PC-3 (cell line): ENCODE measurements at regions not wholly inside any gene's neighbourhood (a gene's known extent, or its start where the extent isn't known, plus 50 kb on each side); places are given as distances from the start of the nearest gene placed in this dataset.

ENCODE experiments used
- ATAC-seq: fragments of 200-7000 bp; cut with Tn5 transposase; 2 replicates; pipeline ENCODE4 v1.9.1; 2020; ENCODE audit warnings: mild to moderate bottlenecking, moderate library complexity
- BruUV-seq: library from RNA; stranded (reverse); fragments of 400-500 nt; replicated peaks from 2 replicates; lab custom pipeline; 2021; lab: Mats Ljungman, UMichigan
- CTCF ChIA-PET: fragments of 300-600 bp; sonication (Branson Sonifier 250); formaldehyde crosslinking; loops from one replicate; lab custom pipeline; 2022; ENCODE audit warnings: antibody characterized with exemption; lab: Charles Lee
- POLR2A ChIA-PET: fragments of 300-600 bp; sonication (Branson Sonifier 250); formaldehyde crosslinking; loops from one replicate; lab custom pipeline; 2022; ENCODE audit warnings: antibody characterized with exemption; ENCODE audit not compliant: unreplicated experiment; lab: Charles Lee
- DNase-seq: peaks from one replicate; pipeline ENCODE4 v3.0.0-alpha.2; 2015
- H2AFZ ChIP-seq: fragments of 300-600 bp; sonication (generic); 2 replicates; pipeline ENCODE4 v1.6.0; 2016; ENCODE audit warnings: antibody characterized with exemption, low read length
- H3F3A ChIP-seq: fragments of 300-600 bp; sonication (generic); one replicate; pipeline ENCODE4 v1.6.0; 2017; ENCODE audit warnings: antibody characterized with exemption, low read length, control low read depth, mild to moderate bottlenecking; ENCODE audit not compliant: unreplicated experiment
- H3K27ac ChIP-seq: fragments of 300-600 bp; sonication (generic); 2 replicates; pipeline ENCODE4 v1.5.1; 2016; ENCODE audit warnings: mild to moderate bottlenecking, low read length
- H3K27me3 ChIP-seq: fragments of 300-600 bp; sonication (generic); 2 replicates; pipeline ENCODE4 v1.6.1; 2016; ENCODE audit warnings: low read length, mixed read lengths
- H3K36me3 ChIP-seq: fragments of 300-600 bp; sonication (generic); 2 replicates; pipeline ENCODE4 v1.6.1; 2016; ENCODE audit warnings: low read depth, mixed run types, low read length, mixed read lengths
- H3K4me1 ChIP-seq: fragments of 300-600 bp; sonication (generic); 2 replicates; pipeline ENCODE4 v1.5.1; 2016; ENCODE audit warnings: low read length; ENCODE audit not compliant: insufficient read depth
- H3K4me2 ChIP-seq: fragments of 300-600 bp; sonication (generic); 2 replicates; pipeline ENCODE4 v1.6.0; 2016; ENCODE audit warnings: low read length
- H3K4me3 ChIP-seq: fragments of 300-600 bp; sonication (generic); 2 replicates; pipeline ENCODE4 v1.5.1; 2016; ENCODE audit warnings: mild to moderate bottlenecking, low read length, mixed read lengths
- H3K79me2 ChIP-seq: fragments of 300-600 bp; sonication (generic); 2 replicates; pipeline ENCODE4 v1.6.1; 2017; ENCODE audit warnings: low read length, mixed read lengths
- H3K9ac ChIP-seq: fragments of 300-600 bp; sonication (generic); 2 replicates; pipeline ENCODE4 v1.6.0; 2016; ENCODE audit warnings: mild to moderate bottlenecking, low read length
- H3K9me2 ChIP-seq: fragments of 300-600 bp; sonication (generic); replicated peaks from 2 replicates; pipeline ENCODE4 v1.6.1; 2016; ENCODE audit warnings: mixed run types, low read length, mixed read lengths
- H3K9me3 ChIP-seq: fragments of 300-600 bp; sonication (generic); 2 replicates; pipeline ENCODE4 v1.6.1; 2016; ENCODE audit warnings: low read length, mixed read lengths
- H4K20me1 ChIP-seq: fragments of 300-600 bp; sonication (generic); 2 replicates; pipeline ENCODE4 v1.6.1; 2016; ENCODE audit warnings: low read length, mixed read lengths
- EZH2 ChIP-seq: fragments of 300-600 bp; sonication (generic); IDR thresholded peaks from one replicate; pipeline ENCODE4 v1.6.1; 2017; ENCODE audit warnings: antibody characterized with exemption, mild to moderate bottlenecking, low read length; ENCODE audit not compliant: unreplicated experiment
- EZH2phosphoT487 ChIP-seq: fragments of 300-600 bp; sonication (generic); IDR thresholded peaks from 2 replicates; pipeline ENCODE4 v1.6.1; 2018; ENCODE audit warnings: mild to moderate bottlenecking, antibody characterized with exemption, low read length, borderline replicate concordance
- intact Hi-C: fragments of 100-400 bp; cut with micrococcal nuclease; formaldehyde crosslinking; loops from 2 replicates; pipeline ENCODE4 v1.9.0; 2023
- TF ChIP-seq, protein P1 (sequence below): fragments of 300-600 bp; sonication (generic); conservative IDR thresholded peaks from 2 replicates; pipeline ENCODE4 v1.5.1; 2017; ENCODE audit warnings: antibody characterized with exemption, low read depth, mild to moderate bottlenecking, low read length

DNA sequence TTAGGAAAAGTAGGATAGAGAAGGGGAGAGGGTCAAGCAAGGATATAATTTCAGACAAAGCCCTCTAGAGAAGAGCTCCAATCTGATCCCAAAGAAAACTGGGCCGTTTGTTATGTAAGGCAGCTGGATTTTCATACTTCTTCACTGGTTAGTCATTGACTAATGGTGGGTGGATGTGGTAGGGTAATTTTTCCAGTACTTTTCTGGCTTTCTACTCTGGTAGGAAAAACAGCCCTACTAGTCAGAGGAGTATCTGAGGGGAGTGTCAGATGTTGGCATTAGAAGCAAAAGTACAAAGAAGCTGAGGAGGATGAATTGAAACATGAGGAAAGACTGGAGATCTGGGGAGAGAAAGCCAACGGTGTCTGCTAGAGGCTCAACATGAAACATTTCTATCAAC is 145.3 kb downstream of the TNFSF18 start:
- Histone ChIP-seq H3K4me2 (no peak overlapping the region), H3K9me3 (no peaks in the 10 kb centered on the region), H3K9ac (no peak overlapping the region), H3K79me2 (no peaks in the 10 kb centered on the region), H3K27ac (no peak overlapping the region), H4K20me1 (no peaks in the 10 kb centered on the region), H3K4me3 (no peak overlapping the region), H2AFZ (no peak overlapping the region), H3K4me1 (peaks cover 64% of the 10 kb centered on the region), H3K36me3 (no peaks in the 10 kb centered on the region), H3F3A (peaks cover 26% of the 10 kb centered on the region), H3K9me2 (no peaks in the 10 kb centered on the region), H3K27me3 (no peaks in the 10 kb centered on the region)
- BruUV-seq, result no TSS peak
- no peak for DNase-seq
- no peak for ATAC-seq
- TF ChIP-seq, protein P1, sequence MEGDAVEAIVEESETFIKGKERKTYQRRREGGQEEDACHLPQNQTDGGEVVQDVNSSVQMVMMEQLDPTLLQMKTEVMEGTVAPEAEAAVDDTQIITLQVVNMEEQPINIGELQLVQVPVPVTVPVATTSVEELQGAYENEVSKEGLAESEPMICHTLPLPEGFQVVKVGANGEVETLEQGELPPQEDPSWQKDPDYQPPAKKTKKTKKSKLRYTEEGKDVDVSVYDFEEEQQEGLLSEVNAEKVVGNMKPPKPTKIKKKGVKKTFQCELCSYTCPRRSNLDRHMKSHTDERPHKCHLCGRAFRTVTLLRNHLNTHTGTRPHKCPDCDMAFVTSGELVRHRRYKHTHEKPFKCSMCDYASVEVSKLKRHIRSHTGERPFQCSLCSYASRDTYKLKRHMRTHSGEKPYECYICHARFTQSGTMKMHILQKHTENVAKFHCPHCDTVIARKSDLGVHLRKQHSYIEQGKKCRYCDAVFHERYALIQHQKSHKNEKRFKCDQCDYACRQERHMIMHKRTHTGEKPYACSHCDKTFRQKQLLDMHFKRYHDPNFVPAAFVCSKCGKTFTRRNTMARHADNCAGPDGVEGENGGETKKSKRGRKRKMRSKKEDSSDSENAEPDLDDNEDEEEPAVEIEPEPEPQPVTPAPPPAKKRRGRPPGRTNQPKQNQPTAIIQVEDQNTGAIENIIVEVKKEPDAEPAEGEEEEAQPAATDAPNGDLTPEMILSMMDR, result no peak
- TF ChIP-seq EZH2phosphoT487 (no peak), EZH2 (no peak)
- POLR2A ChIA-PET, result no interaction called here
- CTCF ChIA-PET, result no interaction called here
- intact Hi-C loops, result no loop called here

DNA sequence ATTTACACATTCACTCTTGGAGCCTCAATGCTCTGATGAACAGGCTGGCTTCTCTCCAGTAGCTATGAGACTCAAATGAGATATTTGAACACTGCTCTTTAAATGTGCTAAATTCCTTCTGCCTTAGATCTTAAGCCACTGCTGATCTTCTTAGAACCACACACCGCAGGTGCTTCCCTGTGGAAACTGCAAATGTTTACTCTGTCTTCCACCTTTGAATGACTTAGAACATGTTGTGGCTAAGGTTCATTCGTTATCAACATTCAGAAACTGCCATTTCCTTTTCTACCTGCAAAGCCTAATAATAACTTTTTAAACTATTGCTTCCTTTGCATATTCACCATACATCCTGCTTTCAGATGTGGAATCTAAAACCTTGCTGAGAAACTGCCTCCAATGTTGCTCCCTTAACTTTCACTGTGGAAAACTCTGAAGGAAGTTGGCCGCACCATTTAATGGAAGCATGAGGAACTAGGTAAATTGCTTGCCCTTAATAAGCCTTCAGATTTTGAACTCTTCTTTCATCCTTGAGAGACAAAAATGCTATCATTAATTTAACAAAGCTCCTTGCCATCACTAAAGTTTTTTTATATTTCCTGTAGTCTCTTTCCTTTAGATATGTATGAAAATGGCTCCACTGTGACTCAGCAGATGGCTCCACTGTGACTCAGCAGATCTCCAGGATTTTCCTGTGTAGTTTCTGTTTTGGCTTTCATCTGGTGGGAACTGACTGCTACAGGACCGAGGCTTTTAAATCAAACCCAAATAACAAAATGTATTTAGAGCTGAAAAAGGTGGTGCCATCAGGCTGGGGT is 143.8 kb downstream of the TNFSF18 start:
- peak overlapping the region; percentile 14 for H3K4me2 ChIP-seq
- CTCF ChIA-PET, result no interaction called here
- peak; percentile 25 for ATAC-seq

DNA sequence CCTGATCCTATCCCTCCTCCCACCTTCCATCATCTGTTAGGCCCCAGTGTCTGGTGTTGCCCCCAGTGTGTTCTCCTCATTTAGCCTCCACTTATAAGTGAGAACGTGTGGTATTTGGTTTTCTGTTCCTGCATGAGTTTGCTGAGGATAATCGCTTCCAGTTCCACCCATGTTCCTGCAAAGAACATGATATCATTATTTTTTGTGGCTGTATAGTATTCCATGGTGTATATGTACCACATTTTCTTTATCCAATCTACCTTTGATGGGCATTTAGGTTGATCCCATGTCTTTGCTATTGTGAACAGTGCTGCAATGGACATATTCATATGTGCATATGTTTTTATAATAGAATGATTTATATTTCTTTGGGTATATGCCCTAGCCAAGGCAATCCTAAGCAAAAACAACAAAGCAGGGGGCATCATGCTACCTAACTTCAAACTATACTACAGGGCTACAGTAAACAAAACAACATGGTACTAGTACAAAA is 142.9 kb downstream of the TNFSF18 start:
- Histone ChIP-seq H3K4me1 (peaks cover 55% of the 10 kb centered on the region), H3K36me3 (peaks cover 7% of the 10 kb centered on the region), H3K27me3 (no peaks in the 10 kb centered on the region), H3K79me2 (no peaks in the 10 kb centered on the region), H3K27ac (peak overlapping the region; percentile 77), H3F3A (peaks cover 19% of the 10 kb centered on the region), H3K4me3 (no peak overlapping the region), H3K9me3 (peaks cover 7% of the 10 kb centered on the region), H3K9me2 (no peaks in the 10 kb centered on the region), H2AFZ (no peak overlapping the region), H4K20me1 (no peaks in the 10 kb centered on the region), H3K4me2 (peak overlapping the region; percentile 14; the same call in 1 of the 2 replicates), H3K9ac (peak overlapping the region; percentile 47)
- ChIA-PET CTCF (no interaction called here), POLR2A (no interaction called here)
- ATAC-seq (no peak), DNase-seq (no peak)
- TF ChIP-seq, protein P1, result no peak
- no peak for TF ChIP-seq EZH2phosphoT487
- no peak for TF ChIP-seq EZH2
- no TSS peak for BruUV-seq
- intact Hi-C loops, result loop anchor here (1.0 to 2.0 kb wide), 3 partner anchors 8 to 81 kb away; no protein-coding TSS in a partner anchor

More for the DNA sequence above, 143.8 kb downstream of the TNFSF18 start:
- intact Hi-C loops, result loop anchor here (1.0 kb wide), 1 partner anchor 9 kb away; no protein-coding TSS in a partner anchor
- Histone ChIP-seq H3K4me3 (no peak overlapping the region; the same call in 1 of the 2 replicates), H3K9me2 (no peaks in the 10 kb centered on the region), H2AFZ (peak overlapping the region; percentile 59), H3K79me2 (no peaks in the 10 kb centered on the region), H3K27ac (peak overlapping the region; percentile 77), H3K9ac (peak overlapping the region; percentile 47), H3F3A (peaks cover 26% of the 10 kb centered on the region), H3K36me3 (no peaks in the 10 kb centered on the region), H3K9me3 (no peaks in the 10 kb centered on the region), H4K20me1 (no peaks in the 10 kb centered on the region), H3K27me3 (no peaks in the 10 kb centered on the region), H3K4me1 (peaks cover 64% of the 10 kb centered on the region)
- DNase-seq, result peak; percentile 99
- POLR2A ChIA-PET, result no interaction called here
- no peak for TF ChIP-seq EZH2phosphoT487
- BruUV-seq, result no TSS peak
